Stimulated activated CD4-positive, alpha-beta T cell treated with anti-CD3 and anti-CD28 coated beads, Interleukin-1b, Interleukin-23, amount 100 ng/mL, for 48 hours (primary cell): ENCODE measurements at regions not wholly inside any gene's neighbourhood (a gene's known extent, or its start where the extent isn't known, plus 50 kb on each side); places are given as distances from the start of the nearest gene placed in this dataset.

Source experiments
- DNase-seq: peaks from one replicate; pipeline ENCODE4 v3.0.0-alpha.2; 2020

DNA sequence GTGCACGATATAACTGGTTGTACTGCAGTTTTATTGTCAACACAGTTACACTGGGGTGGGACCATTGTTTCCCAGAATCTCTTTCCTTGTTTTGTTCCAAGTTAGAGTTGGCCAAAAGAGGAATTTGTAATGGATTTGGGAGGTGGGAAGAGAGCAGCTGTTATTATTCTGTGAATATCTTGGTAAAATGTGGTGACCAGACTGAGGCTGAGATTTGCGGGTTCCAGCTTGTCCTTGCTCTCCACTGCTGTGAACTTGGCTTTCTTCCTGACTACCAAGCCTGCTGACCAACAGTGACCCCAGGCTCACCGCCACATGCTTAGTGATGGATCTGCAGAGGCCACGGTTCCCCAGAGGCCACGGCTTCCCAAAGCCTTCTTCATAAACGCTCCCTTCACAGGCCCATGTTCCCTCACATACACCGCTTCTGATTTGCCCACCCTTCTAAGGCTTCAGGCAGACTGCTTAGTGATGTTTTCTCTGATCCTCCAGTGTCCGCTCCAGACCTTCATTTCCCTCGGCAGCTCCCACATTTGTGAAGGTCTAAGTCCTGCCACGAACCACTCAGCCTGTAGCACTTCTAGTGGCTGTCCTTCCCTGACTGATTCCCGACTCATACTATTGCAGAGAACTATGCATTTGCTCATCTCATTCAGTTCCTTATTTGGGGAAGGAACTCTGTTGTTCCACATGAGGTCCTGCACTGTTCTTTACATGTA lies 525.5 kb upstream of the RGMA start:
- DNase-seq, result no peak

DNA sequence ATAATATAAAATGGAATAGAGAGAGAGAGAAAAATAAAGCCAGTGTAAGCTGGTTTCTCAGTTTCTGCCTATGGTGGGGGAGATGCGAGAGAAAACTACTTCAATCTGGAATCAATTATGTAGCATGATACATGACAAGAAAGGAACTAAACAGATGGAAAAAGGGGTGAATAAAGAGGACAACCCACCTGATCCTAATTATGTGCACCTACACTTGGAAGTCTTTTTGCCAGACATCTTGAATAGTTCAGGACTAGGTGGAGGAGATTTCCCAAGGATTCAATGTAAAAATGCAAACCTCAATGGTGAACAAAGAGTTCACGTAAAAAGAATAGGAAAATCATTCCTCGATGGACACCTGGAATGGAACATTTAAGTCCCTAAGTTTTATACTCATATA lies 524.4 kb upstream of the RGMA start:
- DNase-seq, result no peak

DNA sequence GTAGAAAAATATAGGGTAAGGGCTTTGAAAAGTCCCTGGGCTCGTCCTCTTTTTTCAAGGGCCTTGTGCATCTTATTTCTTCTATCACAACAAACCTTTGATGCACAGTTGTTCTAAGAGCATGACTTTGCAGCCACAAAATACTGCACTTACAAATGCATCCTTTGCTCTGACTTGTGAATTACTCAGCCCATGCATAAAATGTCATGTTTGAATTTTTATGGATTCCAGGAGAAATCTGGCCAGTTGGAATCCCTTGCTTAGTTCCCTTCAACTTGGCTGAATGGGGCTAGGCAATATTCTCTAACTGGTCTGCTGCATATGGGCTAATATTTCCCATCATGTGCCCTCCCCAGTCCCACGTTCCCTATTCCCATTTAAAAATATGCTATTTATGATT lies 523.9 kb upstream of the RGMA start:
- DNase-seq, result no peak

DNA sequence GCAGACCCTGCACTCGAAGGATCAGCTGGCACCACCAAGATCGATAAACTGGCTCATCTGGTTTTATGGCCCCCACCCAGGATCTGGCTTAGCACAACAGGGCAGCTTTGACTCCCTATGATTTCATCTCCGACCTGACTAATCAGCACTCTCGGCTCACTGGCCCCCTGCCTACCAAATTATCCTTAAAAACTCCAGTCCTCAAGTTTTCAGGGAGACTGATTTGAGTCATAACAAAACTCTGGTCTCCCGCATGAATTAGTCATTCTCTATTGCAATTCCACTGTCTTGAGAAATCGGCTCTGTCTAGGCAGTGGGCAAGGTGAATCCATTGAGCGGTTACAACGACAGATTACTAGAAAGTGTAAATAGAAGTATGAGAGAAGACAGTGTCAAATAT lies 521.9 kb upstream of the RGMA start:
- no peak for DNase-seq

DNA sequence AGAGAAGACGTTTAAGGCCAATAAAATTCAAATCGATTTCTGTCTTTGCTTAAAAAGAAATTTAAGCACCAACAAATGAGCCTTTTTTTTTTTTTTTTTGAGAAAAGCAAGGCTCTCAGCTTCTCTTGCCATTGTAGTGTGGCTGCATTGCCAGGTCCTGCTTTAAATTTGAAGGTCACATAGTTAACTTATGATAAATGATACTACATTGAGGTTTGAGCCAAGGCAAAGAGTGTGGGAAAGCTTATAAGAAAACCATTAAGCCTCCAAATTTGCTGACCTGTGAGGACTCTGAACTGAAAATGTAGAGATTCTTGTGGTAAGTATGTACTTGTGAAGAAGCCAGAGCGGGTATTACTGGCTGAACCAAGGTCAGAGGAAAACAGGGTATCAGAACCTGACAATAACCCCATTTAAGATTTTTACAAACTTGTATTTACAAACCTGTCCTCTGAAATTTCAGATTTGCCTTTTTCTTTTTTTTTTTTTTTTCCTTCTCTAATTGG lies 519.7 kb upstream of the RGMA start:
- DNase-seq, result no peak

DNA sequence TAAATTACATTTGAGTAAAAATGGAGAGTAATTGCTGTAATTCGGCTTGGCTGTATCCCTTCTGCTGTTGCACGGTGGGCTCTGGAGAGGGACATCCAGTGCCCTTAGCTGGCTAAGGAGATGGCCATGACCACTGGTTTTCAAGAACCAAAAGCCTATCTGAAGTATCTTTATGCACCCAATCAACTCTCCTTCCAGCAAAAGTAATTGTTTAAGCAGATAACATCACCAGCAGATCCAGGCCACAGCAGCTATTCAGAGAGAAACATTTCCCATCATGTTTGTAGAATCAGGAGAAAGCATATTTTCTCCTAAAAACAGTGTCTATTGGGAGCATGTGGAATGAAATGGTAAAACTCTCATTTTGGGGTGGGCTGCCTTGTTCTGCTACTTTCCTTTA lies 514.5 kb upstream of the RGMA start:
- no peak for DNase-seq

DNA sequence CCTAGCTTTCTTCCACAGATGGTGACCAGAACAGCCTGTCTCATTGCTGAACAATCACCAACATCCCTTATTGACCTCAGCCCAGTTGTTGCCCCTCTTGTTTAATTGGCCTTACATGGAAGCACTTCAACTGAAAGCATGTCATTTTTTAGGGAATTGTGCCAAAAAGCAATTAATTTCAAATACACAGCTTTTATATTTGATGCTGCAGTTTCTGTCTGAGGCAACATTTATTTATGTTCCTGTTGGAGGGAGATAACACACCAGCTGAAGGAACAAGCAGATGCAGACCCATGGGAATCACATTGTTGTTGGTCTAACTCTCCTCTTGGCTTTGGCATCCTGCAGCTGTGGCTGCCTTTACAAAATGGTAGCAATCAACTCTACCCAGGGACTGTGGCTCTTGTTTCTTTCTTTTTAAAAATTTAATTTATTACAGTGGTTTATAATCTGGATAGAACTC lies 498.1 kb upstream of the RGMA start:
- DNase-seq, result no peak

DNA sequence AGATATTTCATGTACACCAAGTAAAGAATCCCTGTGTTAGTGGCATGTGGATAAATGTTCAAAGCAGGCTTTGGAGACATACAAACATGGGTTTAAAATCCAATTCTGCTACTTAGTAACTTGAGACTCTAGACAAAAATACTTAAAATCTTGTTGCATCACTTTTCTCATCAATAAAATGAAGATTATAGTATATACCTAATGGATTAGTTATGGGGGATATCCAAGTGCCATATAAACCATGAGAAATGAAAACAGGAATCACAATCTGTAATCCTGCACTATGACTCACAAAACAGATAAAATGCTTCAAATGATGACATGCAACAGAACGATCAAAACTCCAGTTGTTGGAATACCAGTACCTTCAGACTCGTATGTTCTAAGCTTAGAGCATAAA lies 496.0 kb upstream of the RGMA start:
- no peak for DNase-seq

DNA sequence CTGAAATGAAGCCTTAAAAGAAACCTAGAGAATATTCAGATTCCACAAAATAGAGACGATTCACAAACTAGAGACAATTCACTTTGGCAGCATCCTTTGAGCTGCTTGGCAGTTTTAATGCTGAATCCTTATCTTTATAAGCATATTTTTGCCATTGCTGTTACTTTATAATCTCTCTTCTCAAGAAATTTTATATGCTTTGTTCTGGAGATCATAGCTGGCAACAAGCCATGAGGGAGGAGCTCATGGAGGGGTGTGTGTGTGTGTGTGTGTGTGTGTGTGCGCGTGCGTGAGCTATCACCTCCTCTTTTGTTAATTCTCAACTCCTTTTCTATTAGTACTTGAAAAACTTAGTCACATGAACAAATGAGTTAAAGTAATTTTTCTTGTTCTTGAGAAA lies 495.0 kb upstream of the RGMA start:
- no peak for DNase-seq

DNA sequence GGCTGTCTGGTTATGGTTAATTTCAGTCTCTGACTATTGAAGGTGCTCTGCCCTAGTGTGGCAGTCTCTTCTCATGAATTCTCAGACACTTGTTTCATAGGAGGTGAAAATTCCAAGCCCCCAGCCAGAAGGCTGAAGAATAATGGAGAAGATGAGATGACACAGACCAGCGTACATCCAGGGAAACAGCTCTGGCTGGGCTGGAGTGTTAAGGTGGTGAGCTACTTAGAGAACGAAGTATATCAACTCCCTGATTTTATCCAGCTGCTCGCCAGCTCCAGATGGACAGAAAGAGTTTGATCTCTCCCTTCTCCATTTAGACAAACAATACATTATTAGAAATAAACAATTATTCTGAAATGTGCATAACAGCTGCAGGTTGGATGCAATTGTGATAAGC lies 494.5 kb upstream of the RGMA start:
- DNase-seq, result no peak

DNA sequence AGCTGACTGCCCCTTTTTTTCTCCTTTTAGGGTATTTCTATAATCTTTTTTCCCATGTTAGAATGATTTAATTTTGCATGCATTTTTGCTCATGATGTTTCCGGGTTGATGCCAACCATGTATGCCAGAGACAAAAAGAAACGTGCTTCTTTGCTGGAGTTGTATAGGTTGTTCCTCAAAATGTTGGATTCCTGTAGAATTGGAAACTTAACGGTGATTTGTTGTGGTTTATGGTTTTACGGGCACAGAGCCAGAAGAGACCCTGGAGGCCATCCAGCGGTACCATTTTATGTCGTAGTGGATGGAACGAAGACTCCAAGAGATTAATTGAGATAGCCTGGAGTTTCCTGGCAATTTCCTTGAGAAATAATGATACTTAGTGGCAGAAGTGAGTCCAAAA lies 481.5 kb upstream of the RGMA start:
- no peak for DNase-seq

DNA sequence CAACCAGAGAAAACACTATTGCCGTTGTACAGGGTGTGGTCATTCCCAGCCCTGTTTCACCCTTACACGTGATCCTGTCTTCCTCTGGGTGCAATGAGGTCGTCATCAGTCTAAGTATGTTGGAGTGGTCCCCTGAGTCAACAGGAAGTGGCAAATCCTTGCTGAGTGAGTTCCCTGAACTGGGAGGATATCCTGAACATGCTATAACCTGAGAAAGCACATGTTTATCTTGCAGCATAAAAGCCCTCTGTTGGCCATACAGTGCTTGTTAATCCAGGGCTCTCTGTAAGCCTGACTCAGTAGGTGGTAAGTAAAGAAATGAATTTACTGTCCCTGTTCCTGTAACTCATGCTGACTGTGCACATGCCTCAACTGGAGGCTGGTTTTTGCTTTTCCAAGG lies 477.8 kb upstream of the RGMA start:
- DNase-seq, result no peak

DNA sequence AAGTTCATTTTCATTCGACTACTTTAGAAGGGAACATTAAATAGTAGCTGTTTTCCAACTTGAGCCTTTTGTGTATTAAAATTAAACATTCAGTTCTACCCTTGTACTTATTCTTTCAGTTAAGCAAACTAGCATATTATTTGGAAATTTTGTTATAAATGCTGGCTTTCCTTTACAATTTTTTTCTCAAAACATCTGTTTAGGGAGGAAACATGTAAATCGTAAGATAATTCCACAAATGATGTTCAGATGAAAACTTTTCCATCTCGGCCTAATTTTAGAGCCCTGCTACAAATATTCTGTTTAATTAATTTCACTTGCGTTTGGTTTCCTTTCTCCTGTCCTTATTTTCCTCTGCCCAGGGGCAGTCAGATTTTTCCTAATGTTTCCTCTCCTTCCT lies 476.2 kb upstream of the RGMA start:
- DNase-seq, result no peak

DNA sequence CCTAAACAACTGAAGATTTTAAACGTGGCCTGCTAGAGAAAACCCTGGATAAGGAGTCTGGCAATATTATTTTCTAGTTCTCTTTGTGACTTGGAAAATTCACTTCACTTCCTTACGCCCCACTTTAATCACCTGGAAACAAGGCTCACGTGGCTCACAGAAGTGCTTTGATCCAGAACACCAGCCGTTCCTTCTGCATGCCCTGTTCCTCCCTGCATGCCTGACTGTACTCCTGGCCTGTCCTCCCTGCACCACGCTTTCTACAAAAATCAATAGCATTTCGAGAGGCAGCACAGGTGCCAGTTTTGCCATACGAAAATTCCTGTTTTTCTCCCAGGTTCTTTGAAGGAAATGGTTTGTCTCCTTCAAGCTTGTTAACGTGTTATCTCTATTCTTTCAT lies 474.2 kb upstream of the RGMA start:
- DNase-seq, result no peak

DNA sequence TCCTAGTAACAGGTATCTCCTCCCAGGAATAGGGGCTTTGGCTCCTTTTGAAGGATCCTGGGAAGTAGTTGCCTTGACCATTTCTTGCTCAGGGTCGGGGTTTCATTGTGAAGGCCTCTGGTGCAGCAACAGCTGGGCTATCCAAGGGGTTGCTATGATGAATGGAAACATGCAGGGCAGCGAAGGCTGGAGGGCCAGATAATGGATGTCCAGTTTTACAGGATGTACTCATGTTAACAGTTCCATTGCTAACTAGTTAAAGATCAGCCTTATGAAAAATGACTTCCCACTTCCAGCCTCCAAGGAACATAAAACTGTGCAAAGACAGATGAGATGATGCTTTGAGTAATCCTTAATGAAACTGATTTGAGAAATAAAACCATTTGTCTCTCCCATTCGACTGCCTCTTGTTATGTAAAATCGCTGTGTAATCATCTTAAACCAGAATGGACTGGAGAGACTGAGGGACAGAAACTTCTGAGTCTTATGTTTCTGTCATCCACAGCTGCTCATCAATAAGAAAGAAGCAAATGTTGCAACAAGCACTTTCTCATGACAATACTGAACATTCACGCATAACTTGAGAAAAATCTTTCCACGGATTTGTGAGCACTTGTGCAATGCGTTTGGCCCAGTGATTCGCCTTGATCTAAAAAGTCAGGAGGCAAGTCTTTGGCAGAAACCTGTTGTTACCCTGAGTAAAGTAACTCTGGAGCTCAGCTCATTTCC lies 473.5 kb upstream of the RGMA start:
- no peak for DNase-seq

DNA sequence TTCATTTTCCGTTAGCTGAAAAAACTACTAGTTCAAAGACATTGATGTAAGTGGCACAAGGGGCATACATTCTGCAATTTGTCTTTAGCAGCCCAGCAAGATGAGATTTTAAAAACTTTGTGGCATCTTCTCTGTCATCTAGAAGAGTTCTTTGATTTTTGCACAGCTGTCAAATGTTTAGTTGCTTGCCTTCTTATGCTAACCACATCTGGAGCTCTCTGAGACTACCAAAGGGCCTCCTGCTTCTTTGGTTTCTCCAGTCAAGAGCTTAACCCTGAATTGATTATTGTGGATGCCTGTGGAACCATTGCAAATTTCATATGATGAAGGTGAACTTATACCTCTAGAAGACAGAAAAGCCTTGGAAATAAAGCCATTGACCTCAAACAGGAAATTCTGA lies 468.7 kb upstream of the RGMA start:
- DNase-seq, result no peak

DNA sequence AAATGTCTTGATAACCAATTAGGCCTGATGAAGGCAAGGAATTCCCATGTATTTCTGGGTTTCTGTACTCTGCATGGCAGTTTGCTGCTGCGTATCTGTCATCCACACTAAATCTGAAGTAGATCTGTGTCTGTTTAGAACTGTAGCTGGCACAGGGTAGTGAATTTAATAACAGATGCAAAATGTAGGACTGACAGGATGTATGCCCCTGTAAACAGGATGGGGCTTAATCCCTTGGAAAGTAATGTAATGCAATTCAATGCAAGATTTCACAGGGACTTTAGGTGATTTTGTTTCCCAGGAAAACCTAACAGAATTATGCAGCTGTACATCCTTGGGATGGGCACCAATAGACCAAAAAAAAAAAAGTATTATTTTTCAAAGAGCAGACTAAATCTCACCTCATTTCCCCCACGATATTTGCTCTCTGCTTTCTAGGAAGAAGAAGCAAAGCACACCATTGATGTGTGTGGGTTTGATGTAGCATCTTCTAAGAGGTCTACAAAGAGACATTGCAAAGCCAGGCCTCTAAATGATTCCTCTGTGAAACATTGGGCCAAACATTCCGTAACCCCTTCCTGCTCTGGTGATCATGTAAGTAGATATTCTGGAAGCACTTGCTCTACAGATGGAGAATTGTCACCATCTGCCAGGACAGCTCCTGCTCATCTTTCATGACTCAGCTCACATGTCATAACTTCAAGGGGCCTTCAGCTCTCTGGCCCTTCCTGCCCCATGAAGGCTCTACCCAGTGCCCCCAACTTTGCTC lies 464.3 kb upstream of the RGMA start:
- DNase-seq, result no peak

DNA sequence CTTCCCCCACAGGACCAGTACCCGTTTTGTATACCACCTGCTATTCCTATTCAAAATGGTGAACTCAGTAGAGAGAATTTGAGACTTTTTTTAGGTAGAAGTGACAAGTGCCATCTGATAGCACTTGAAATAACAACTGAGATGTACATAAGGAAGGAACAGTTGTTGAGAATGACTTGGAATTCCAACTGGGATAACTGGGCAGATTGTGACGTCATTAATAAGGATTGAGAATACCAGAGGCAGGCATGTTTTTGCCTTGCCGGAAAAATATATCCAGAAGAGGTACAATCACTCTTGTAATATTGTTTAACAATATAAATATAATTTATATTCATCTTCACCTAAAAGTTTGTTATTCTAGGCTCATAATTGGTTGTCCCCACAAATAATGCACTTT lies 454.1 kb upstream of the RGMA start:
- DNase-seq, result no peak

DNA sequence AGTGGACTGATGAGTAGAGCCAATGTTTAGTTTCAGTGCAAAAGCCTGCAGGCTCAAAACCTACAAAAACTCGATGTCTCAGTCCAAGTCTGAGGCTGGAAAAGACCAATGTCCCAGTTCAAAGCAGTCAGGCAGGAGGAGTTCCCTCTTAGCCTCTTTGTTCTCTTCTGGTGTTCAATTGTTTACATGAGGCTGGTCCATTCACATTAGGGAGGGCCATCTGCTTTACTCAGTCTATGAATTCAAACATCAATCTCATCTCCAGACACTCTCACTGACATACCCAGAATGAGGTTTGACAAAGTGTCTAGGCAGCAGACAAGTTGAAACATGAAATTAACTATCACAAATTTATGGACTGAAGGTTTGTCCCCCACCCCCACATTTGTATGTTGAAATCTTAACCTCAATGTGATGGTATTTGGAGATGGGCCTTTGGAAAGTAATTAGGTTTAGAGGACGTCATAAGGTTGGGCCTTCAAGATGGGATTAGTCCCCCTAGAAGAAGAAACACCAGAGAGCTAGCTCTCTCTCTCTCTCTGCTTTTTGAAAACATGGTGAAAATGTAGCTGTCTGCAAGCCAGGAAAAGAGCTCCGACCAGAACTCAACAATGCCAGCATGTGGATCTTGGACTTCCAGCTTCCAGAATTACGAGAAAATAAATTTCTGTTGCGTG lies 438.5 kb upstream of the RGMA start:
- DNase-seq, result no peak

DNA sequence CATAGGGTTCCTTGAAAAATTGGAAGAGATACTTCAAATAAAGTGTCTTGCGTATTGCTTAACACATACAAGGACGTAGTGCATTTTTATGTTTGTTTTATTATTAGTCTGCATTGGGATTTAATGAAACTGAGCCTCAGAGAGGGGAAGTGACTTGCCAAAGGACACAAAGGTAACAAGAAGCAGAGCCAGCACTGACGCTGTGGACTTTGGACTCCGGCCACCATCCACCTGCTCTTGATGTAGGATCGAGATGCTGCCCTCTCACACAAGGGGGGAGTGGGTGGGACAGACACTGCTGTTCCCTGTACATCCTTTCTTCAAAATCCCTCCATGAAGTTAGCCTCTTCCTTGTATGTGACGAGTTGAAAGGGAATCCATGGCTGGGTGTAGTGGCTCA lies 435.4 kb upstream of the RGMA start:
- DNase-seq, result no peak

DNA sequence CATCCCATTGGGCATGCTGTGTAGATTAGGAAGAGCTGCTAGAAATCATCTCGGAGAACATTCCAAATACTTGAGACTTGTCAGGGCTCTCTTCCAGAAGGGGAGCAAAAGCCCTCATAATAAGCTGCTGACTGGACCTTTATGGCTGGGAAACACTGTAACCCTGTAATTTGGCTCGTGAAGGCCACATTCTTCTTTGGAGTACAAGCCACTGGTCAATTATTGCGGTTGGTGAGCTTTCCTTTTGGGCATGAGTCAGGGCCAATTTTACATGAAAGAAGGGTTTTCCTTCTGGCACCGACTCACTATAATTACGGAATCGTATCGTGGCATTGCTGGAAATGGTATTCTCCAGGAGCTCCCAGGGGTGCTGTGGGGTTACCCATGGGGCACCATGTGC lies 434.5 kb upstream of the RGMA start:
- DNase-seq, result no peak

DNA sequence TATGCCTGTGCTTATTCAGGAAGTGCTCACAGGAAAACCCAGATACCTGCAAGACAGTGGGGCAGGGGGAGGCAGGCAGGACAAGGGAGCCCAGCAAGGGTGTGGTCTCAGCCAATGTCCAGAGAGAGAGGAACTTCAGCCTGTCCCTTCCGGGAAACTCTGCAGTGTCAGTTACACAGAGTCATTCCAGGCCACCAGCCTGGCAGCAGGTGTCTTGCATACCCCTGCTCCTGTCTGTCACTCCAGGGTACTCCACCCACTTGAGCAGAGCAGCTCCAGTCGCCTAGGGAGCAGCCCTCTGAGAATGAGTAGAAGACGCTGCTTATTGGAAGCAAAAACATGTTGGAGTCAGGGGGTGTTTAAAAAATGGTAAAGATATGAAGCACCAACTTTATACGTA lies 431.2 kb upstream of the RGMA start:
- no peak for DNase-seq

DNA sequence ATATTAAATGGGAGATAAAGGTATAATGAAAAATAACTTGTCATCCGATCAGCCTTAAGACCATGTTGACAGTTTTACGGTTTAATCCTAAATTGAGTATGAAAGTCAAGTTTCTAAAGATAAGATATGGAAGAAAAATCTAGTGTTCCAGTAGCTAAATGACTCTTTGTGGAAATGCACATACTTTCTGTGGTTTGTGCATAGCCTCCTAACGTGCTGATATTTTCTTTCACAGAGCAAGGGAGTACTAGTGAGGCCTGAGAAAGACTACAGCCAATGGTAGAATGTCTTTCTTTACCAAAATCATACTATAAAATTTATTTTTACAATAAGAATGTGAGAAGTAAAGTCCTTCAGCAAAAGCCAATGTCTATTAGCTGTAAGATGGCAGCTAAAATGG lies 430.6 kb upstream of the RGMA start:
- DNase-seq, result no peak
